GF-D8 (cell line): ENCODE measurements at regions not wholly inside any gene's neighbourhood (a gene's known extent, or its start where the extent isn't known, plus 50 kb on each side); places are given as distances from the start of the nearest gene placed in this dataset.

Experiments used
- DNase-seq: peaks from one replicate; lab custom pipeline; 2025; lab: John Stamatoyannopoulos, UW

DNA sequence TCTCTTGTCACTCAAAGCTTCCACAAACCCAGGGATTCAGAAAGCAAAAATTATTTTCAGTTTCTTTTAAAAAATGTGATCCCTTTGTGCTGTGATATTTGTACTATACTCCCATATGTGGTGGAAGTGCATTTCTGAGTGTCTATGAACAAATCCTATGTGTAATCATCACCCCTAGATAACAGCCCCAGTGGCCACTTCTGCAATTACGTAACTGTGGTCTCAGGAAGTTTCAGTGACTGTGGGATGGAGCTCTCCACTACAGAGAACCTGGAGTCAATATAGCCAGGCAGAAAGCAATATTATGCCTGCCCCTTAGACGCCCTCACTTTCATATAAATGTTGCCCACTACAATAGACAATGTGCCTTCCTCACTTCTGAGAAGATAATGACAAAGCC, 1101.7 kb upstream of the GHITM start:
- no peak for DNase-seq

DNA sequence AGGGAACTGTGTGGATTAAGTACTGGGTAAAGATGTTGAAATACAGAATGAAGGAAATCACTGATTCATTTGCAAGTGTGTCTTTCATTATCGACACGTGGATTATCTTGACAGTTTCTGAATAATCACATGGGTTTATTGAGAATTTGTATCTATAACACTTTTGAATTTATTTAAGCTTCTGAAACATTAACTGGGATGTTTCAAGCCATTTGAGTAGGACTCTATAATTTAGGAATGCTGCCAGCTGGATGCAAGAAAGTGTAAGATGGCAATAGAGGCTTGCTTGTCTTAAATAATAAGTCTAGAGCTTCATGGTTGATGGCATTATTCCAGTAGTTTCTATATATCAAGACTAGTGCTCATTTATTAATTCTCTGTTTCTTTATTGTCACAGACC, 1100.7 kb upstream of the GHITM start:
- DNase-seq: no peak

DNA sequence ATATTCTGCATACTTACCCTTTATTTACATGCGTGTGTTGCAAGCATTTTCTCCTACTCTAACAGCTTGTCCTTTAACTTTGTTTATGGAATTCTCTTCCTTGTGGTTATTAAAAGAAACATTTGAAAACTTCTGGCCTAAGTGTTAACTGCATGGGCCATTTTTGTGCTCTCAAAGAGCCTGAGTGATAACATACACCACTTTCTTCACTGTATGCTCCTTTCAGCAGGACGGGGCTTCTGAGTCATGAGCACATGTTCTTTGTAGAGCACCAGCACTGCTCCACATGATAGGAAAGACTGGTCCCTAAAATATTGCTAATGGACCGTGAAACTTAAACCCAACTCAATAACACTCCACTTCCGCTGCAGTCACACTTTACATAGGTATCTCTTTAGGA, 1093.6 kb upstream of the GHITM start:
- no peak for DNase-seq

DNA sequence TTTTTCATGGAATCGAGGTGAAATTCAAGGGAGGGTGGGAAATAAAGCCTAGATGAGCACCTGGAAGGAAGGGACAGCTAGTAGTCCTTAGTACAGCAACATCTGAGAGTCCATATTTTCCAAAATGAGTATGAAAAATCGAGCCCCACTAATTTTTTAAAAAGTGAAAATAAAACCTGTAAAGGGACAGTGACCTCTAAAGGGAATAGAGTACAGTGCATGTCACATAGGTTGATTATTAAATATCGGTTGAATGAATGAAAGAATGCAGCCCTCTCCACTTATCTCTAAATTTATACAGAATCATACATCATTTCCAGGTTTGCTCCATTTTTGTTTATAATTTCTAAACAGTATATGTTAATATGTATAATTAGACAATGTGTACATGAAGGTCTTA, 1088.5 kb upstream of the GHITM start:
- no peak for DNase-seq

DNA sequence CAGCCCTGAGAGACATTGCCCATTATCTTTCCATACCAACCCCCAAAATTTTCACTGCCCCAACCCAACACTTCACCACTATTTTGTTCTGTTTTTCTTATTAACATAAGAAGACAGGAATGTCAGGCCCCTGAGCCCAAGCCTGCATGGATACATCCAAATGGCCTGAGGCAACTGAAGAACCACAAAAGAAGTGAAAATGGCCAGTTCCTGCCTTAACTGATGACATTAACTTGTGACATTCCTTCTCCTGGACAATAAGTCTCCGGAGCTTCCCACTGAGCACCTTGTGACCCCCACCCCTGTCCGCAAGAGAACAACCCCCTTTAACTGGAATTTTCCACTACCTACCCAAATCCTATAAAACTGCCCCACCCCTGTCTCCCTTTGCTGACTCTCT, 1076.4 kb upstream of the GHITM start:
- DNase-seq: no peak

DNA sequence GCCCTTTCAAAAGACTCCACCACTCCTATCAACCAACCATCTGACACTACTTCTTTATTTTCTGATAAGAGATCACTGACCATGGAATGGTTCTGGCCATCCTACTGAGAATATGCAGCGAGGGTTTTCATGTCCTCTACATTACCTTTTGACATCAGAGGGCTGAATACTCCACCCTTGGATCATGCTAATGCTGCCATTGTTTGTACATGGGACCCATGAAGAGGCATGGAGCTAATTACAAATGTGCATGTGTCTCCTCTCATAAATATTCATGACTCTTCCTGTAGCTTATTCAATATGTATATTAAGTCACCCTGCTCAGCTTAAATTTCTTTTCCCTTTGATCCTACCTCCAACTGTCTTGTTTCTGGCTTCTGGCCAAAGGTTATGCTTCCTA, 1065.8 kb upstream of the GHITM start:
- DNase-seq: no peak

DNA sequence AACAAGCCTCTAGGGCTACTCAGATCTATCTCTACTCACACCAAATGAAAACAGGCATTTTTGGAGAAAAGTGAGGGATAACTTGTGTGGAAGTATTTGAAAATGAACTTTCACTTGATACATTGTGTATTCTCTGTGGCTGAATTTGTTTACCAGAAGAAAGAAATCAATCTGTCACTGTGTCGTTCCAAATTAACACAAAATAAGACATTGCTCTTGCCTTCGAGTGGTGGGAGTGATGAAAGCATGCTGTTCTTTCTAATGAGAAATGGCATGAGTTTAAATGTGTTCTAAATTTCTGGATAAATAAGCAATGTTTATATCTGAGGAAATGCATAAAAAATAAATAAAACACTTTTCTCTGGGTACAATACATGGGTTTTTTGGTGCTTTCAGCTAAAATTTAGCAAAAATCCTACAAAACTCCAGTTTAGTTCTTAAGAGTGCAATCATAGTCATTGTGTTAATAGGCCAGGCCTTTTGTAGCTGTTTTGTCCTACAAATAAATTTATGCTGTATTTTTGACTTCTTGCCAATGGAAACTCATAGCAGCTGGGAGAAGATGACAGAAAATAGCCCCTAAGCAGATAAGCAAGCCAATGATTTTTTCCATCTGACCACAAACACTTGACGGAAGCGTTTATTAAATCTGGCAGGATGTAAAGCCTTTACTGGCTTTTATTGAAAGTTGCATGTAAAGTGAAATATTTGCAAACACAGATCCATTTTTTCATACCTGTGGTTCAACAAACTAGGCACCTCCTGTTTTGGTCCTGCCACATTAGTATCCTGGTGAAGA, 1064.1 kb upstream of the GHITM start:
- no peak for DNase-seq

- no peak for DNase-seq
These were observed 1063.4 kb upstream of the GHITM start for GRCh38 chr10:83075815-83076355.

GRCh38 chr10:83076443-83076842, 1062.9 kb upstream of the GHITM start:
- no peak for DNase-seq

DNA sequence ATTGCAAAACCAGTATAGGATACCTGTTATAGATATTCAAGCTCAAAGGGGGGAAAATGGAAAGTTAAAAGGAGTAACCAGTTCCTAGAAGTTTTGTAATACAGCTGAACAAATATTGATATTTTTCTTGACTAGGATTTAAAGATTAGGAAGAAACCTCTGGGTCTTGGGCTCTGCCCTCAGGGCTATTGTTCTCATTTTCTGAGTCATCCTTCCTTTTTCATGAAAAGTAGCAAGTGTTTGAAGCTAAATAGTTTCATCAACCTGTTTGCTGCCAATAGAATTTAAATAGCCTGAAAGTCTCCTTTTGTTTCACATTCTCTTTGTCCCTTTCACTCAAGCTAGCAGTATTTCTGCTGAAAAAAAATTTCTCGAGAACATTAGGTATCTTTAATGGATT, 1061.1 kb upstream of the GHITM start:
- DNase-seq: no peak

GRCh38 chr10:83078645-83079044, 1060.7 kb upstream of the GHITM start:
- DNase-seq: no peak

DNA sequence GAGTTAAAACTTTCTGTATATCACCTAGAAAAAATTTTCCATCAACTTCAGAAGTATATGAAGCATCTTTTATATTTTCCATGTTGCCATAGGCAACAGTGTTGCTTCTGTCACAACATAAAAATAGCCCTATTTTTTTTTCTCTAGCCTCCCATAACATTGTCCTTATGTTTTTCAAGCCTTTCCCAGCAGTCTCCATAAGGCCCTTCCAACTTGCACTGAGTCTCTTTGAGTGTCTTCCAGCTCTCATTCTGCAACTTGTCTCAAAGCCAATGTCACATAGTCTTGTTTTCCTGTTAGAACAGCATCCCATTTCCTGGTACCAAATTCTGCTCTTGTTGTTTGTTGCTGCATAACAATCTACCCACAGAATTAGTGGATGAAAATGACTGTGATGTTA, 1055.5 kb upstream of the GHITM start:
- DNase-seq: no peak

GRCh38 chr10:83089335-83089734, 1050.0 kb upstream of the GHITM start:
- no peak for DNase-seq

DNA sequence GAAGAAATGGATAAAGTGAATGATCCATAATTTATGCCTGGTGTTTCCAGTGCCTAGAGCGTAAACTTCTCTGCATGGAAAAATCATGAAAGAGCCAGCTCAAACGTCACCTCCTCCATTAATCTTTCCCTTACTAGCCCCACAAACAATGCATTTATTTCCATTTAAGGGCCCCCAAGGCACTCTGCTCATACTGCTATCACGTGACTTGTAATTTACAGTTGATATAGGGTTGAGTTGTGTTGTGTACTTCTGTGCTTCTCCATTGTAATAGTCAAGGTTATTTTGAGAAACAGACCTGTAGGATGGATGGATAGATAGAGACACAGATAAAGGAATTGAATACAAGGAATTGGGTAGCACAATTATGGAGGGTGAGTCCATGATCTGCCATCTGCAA, 1034.7 kb upstream of the GHITM start:
- DNase-seq: no peak

DNA sequence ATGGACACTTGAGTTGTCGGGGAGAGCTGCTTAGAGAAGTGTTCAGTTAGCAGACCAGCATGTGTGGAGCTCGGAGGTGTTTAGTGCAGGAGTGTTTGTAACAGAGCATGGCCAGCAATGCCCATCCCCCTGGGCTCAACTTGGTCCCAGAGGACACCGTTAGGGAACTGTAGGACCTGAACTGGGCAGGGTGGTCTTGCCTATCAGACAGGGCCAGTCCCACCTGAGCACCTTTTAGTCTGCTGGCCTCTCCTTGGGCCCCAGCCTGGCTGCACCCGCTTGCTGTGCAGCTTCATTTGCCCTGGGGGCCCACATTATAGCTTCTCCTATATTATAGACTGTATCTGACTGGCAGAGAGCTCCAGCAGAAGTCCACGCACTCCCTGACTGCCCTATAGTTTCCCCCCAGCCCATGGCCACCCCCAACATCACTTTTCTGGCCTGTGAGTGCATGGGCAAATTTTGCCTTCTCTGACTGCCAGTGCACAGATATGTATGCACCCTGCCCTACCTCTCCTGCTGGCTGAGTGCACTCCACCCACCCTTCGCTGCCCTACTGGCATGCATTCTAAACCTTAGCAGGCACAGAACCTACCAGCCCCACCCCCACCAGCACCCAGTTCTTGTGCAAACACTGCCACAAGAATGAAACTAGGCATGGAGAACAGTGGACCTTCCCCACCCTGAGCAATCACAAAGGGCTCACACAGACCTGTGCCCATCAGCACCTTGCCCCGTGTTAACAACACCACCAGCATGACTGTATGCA, 1030.6 kb upstream of the GHITM start:
- DNase-seq: no peak

DNA sequence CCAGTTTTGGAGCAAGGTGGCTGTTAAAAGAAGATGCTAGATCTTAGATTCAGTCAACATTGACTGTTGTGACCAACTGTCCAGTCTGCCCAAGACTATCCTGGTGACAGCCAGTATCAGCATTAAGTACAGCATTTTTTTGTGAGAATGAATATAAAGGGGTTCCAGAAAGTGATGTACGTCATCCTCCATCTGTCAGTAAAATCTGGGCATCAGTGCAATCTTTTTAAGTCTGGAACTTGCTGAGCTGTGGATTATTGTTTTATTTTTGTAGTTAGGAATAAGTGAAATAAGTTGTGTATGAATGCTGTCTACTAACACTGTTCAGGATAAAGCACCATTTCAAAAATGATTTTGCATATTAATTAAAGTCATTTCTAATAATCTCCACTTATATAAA, 1020.0 kb upstream of the GHITM start:
- DNase-seq: no peak

DNA sequence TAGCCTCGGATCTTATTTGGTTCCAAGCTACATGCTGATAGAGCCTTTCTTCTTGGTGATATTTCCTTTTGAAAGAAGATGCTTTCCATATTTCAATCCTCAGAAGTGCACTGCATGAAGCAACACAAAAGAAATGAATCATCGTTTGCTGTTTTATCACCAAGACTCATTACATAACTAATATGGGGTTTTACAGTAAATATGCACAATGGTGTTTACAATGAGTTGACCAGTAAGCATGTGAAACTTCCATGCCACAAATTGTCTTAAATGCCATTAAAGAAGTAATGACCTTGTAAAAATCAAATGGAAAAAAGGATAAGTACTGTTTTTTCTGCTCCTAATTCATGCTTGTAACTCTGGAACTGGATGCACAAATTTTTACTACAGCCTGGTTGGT, 1017.0 kb upstream of the GHITM start:
- DNase-seq: no peak

DNA sequence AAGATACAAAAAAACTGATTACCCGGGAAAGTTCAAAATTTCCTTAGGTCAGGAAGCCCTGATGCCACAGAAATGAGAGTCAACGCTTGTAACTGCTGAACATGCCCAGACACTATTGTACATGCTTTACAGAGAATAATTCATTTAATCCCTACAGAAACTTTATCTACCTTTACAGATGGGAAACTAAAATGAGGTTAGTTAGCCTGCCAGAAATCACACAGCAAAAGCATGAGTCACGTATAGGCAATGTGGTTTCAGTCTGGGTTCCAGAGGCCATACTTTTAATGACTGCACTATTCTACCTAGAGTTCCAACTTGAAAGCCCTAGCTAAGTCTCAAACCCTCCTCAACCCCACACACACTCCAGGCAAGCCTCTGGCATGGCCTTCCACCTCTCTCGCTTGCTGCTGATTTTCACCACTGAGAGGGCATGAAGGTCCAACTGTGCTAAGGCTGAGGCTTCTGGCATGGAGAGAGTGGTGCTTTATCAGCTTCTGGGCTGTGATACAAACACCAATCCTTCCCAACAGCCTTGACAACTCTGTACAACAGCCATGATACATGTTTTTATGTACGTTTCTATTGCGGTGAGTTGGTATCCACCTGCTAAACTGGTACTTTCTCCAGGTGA, 1011.2 kb upstream of the GHITM start:
- no peak for DNase-seq

DNA sequence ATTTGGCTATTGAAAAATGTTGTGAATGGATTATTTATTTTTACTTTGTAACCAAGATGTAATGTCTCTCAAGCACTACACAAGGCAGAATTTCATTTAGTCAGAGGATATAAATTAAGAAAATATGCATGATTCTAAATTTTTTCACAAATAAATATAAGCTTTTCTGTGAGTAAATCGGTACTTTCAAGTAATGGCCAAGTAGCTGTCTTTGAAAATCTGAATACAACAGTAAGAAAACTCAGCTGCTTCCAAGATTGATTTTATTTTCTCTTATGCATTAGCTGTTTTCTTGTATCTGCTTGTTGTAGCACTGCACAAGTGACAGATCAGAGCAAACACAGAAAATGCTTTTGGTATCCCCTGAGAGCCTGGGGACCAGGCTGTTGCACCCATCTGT, 998.5 kb upstream of the GHITM start:
- DNase-seq: no peak

DNA sequence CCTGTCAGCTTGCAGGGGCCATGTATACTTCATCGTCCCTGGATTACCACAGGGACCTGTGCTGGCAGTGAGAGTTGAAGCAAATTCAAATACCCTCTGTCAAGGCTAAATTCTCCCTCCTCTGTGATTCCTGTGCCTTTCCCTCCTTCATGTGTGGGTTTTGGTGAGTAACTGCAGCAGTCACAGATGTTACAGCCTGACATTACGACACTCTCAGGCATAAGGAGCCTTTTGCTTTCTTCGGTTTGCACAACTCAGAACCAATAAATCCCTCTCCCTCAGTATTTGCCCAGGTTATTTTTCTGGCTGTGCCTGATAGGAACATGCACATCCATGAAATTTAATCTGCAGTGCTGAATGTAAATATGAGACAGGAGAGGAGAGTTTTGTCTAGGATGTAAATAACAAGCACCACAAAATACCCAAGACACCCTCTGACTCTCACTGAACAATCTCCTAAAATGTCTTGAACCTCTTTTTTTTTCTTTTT, 997.2 kb upstream of the GHITM start:
- DNase-seq: no peak

DNA sequence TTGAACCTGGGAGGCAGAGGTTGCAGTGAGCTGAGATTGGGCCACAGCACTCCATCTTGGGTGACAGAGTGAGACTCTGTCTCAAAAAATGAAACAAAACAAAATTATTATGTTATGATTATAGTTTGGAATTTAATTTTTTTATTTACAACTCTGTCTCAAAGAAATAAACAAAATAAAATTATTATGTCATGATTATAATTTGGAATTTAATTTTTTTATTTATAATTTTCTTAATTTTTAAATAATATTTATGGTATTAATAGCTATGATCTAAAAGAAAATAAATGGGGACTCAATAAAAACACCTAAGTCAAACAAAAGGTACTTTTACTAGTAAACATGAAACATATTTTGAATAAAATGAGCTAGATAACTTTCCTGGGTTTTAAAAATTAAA, 994.8 kb upstream of the GHITM start:
- no peak for DNase-seq

DNA sequence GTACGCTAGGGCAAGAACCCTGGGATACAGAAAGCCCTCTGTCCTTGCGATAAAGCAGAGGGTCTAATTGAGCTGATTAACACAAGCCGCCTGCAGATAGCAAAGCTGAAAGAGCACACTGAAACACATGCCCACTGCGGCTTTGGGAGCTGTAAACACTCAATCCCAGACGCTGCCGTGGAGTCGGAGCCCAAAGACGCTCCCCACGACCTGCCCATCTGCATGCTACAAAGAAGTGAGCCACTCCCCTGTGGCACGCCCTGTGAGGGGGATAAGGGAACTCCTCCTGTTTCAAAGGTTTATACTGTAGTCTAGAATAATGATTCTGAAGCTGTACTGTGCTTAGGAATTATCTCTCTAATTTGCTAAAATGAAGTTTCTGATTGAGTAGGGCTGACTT, 985.6 kb upstream of the GHITM start:
- DNase-seq: no peak

- DNase-seq: no peak
These were observed 975.2 kb upstream of the GHITM start for GRCh38 chr10:83164156-83164555.
